Body of pancreas (tissue), 4 donors: ENCODE measurements at regions not wholly inside any gene's neighbourhood (a gene's known extent, or its start where the extent isn't known, plus 50 kb on each side); places are given as distances from the start of the nearest gene placed in this dataset.

Source experiments
- ATAC-seq: fragments of 150-250 bp; one replicate; pipeline ENCODE4 v1.9.1; 2016
- DNase-seq, 4 donors: peaks; one replicate each; pipeline ENCODE4 v3.0.0-alpha.2; 2019
- H3K27ac ChIP-seq, 4 donors: fragments of 200-600 bp; sonication (generic); 1 replicate in 3 of 4; 2 replicates in 1 of 4; pipeline versions ENCODE4 v1.5.1 to v1.6.1; 2016 to 2019; ENCODE audit warnings: mild to moderate bottlenecking in 1 of 4, mixed read lengths in 1 of 4, moderate library complexity in 1 of 4
- H3K27me3 ChIP-seq, 2 donors: fragments of 200-600 bp; sonication (generic); one replicate each; pipeline ENCODE4 v1.6.0; 2016; ENCODE audit warnings: mild to moderate bottlenecking in 1 of 2
- H3K36me3 ChIP-seq, 2 donors: fragments of 200-600 bp; sonication (generic); replicated peaks in 1 of 2; 2 replicates each; pipeline ENCODE4 v1.5.1; 2016; ENCODE audit warnings: low read depth in 2 of 2; ENCODE audit not compliant: insufficient read depth in 1 of 2
- H3K4me1 ChIP-seq: fragments of 200-600 bp; sonication (generic); one replicate; pipeline ENCODE4 v1.6.0; 2016
- H3K4me3 ChIP-seq, 2 donors: fragments of 200-600 bp; sonication (generic); 1 replicate in 1 of 2; 2 replicates in 1 of 2; pipeline ENCODE4 v1.5.1; 2016 to 2019
- H3K9me3 ChIP-seq, 3 donors: fragments of 200-600 bp; sonication (generic); 1 replicate in 2 of 3; 2 replicates in 1 of 3; pipeline ENCODE4 v1.5.1; 2016
- CTCF ChIP-seq, 7 experiments: fragments of 450-650 bp in 4 of 7; fragments of 200-600 bp in 3 of 7; sonication (generic) in 3 of 7; IDR thresholded peaks; one replicate each; pipeline ENCODE4 v1.5.1; 2016 to 2019; ENCODE audit warnings: antibody characterized with exemption in 7 of 7
- POLR2A ChIP-seq, 3 donors: fragments of 450-650 bp; IDR thresholded peaks; one replicate each; pipeline ENCODE4 v1.6.1; 2016; ENCODE audit warnings: antibody characterized with exemption in 3 of 3, mild to moderate bottlenecking in 2 of 3
- WGBS, 2 donors: methylation state at CpG; one replicate each; pipeline ENCODE4 v1.1.5; 2017; 5-methylcytosine and 5-hydroxymethylcytosine counted together
- intact Hi-C: fragments of 100-400 bp; cut with DNase I; formaldehyde crosslinking; loops from one replicate; pipeline ENCODE4 v1.15.1; 2023

- DNase-seq (no peak), ATAC-seq (no peak)
- intact Hi-C loops = no loop called here
- H3K9me3 ChIP-seq = no peaks in the 10 kb centered on the region
- H3K36me3 ChIP-seq = no peaks in the 10 kb centered on the region
- 77 to 78% methylated on average over 5 of the region's 5 CpGs for WGBS, 2 donors
- H3K4me3 ChIP-seq = no peak overlapping the region
- TF ChIP-seq CTCF (IDR thresholded peaks at IDR 0.05) = no peak
- no peak for TF ChIP-seq POLR2A (IDR thresholded peaks at IDR 0.05)
- no peak overlapping the region for H3K27ac ChIP-seq
- no peaks in the 10 kb centered on the region for H3K4me1 ChIP-seq
- H3K27me3 ChIP-seq = no peaks in the 10 kb centered on the region
These were observed 302.0 kb downstream of the SIPA1L2 start for GRCh38 chr1:232327899-232328298.

- no peak overlapping the region for H3K4me3 ChIP-seq
- H3K27me3 ChIP-seq = no peaks in the 10 kb centered on the region
- no peaks in the 10 kb centered on the region for H3K9me3 ChIP-seq
- DNase-seq = no peak
- no peak overlapping the region for H3K27ac ChIP-seq
- no peaks in the 10 kb centered on the region for H3K4me1 ChIP-seq
- TF ChIP-seq POLR2A (IDR thresholded peaks at IDR 0.05) (no peak), CTCF (IDR thresholded peaks at IDR 0.05) (no peak)
- intact Hi-C loops = no loop called here
- no peak for ATAC-seq
- no peaks in the 10 kb centered on the region for H3K36me3 ChIP-seq
These were observed 302.7 kb downstream of the SIPA1L2 start for GRCh38 chr1:232327269-232327668.

- Histone ChIP-seq H3K36me3 (no peaks in the 10 kb centered on the region), H3K4me1 (no peaks in the 10 kb centered on the region), H3K4me3 (no peak overlapping the region), H3K27me3 (no peaks in the 10 kb centered on the region), H3K27ac (no peak overlapping the region), H3K9me3 (no peaks in the 10 kb centered on the region)
- 82 to 87% methylated on average over 5 of the region's 5 CpGs for WGBS, 2 donors
- TF ChIP-seq CTCF (IDR thresholded peaks at IDR 0.05) = no peak
- TF ChIP-seq POLR2A (IDR thresholded peaks at IDR 0.05) = no peak
- intact Hi-C loops = no loop called here
- DNase-seq = no peak
- no peak for ATAC-seq
These were observed 307.7 kb downstream of the SIPA1L2 start for GRCh38 chr1:232322162-232322734.

- TF ChIP-seq POLR2A (IDR thresholded peaks at IDR 0.05) (no peak), CTCF (IDR thresholded peaks at IDR 0.05) (no peak)
- Histone ChIP-seq H3K27me3 (no peaks in the 10 kb centered on the region), H3K4me1 (no peaks in the 10 kb centered on the region), H3K36me3 (no peaks in the 10 kb centered on the region), H3K4me3 (no peak overlapping the region), H3K9me3 (no peaks in the 10 kb centered on the region), H3K27ac (no peak overlapping the region)
- 90 to 92% methylated on average over 4 of the region's 4 CpGs for WGBS, 2 donors
- intact Hi-C loops = no loop called here
- no peak for ATAC-seq
- no peak for DNase-seq
These were observed 310.3 kb downstream of the SIPA1L2 start for GRCh38 chr1:232319518-232320210.

GRCh38 chr1:232319072-232319471 is 310.9 kb downstream of the SIPA1L2 start:
- DNase-seq (no peak), ATAC-seq (no peak)
- H3K36me3 ChIP-seq = no peaks in the 10 kb centered on the region
- TF ChIP-seq CTCF (IDR thresholded peaks at IDR 0.05) (no peak), POLR2A (IDR thresholded peaks at IDR 0.05) (no peak)
- H3K9me3 ChIP-seq = no peaks in the 10 kb centered on the region
- no peaks in the 10 kb centered on the region for H3K27me3 ChIP-seq
- H3K4me1 ChIP-seq = no peaks in the 10 kb centered on the region
- intact Hi-C loops = no loop called here
- no peak overlapping the region for H3K4me3 ChIP-seq
- WGBS, 2 donors = 62 to 66% methylated on average over 7 to 10 of the region's 10 CpGs
- no peak overlapping the region for H3K27ac ChIP-seq
